ENCODE measurements at regions not wholly inside any gene's neighbourhood (a gene's known extent, or its start where the extent isn't known, plus 50 kb on each side); places are given as distances from the start of the nearest gene placed in this dataset.

DNA sequence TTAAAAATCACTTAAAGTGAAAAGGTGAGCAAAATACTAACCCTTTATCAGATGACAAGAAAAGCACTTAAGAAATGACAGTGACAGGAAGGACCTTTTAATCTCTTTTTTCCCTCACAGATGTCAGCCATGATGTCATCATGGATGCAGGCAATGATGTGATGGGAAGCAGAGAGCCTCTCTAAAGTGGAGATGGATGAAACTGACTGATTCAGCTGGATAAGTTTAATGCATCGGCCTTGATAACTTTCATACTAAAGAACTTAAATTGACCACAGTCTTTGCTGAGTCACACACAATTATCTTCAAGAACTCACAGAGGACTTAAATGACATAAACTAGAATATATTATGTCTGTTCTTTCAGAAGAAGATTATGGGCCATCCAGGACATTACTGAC is 153.2 kb upstream of the FGF10 start:
- no peak overlapping the region for H3K4me3 ChIP-seq
- H3K27me3 ChIP-seq, result no peaks in the 10 kb centered on the region
- H3K27ac Mint-ChIP-seq, result no peak overlapping the region
- TF ChIP-seq EZH2 (IDR thresholded peaks at IDR 0.05) (no peak), EZH2phosphoT487 (IDR thresholded peaks at IDR 0.05) (no peak)
- TF ChIP-seq, protein P1, sequence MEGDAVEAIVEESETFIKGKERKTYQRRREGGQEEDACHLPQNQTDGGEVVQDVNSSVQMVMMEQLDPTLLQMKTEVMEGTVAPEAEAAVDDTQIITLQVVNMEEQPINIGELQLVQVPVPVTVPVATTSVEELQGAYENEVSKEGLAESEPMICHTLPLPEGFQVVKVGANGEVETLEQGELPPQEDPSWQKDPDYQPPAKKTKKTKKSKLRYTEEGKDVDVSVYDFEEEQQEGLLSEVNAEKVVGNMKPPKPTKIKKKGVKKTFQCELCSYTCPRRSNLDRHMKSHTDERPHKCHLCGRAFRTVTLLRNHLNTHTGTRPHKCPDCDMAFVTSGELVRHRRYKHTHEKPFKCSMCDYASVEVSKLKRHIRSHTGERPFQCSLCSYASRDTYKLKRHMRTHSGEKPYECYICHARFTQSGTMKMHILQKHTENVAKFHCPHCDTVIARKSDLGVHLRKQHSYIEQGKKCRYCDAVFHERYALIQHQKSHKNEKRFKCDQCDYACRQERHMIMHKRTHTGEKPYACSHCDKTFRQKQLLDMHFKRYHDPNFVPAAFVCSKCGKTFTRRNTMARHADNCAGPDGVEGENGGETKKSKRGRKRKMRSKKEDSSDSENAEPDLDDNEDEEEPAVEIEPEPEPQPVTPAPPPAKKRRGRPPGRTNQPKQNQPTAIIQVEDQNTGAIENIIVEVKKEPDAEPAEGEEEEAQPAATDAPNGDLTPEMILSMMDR (IDR thresholded peaks at IDR 0.05), result no peak
- H3K9me3 ChIP-seq (ENCODE audit: low read depth), result no peaks in the 10 kb centered on the region
- H3K4me1 ChIP-seq, result no peaks in the 10 kb centered on the region
- no peak for DNase-seq (ENCODE audit: low spot score)
- H3K36me3 ChIP-seq, result no peaks in the 10 kb centered on the region
- no peaks in the 10 kb centered on the region for H4K20me1 ChIP-seq (ENCODE audit: low read depth)
- no peaks in the 10 kb centered on the region for H3K27me3 Mint-ChIP-seq (ENCODE audit: insufficient read depth, low read depth)
- no peak overlapping the region for H3K27ac ChIP-seq
- no peak overlapping the region for H3K4me2 ChIP-seq
- H3K9me3 Mint-ChIP-seq, result no peaks in the 10 kb centered on the region
- no peak overlapping the region for H2AFZ ChIP-seq (replicated peaks)
- H3K36me3 Mint-ChIP-seq, result no peaks in the 10 kb centered on the region
- no peak overlapping the region for H3K4me3 Mint-ChIP-seq
- no peak overlapping the region for H3K9ac ChIP-seq
- H3K79me2 ChIP-seq (ENCODE audit: low read depth), result no peaks in the 10 kb centered on the region
- no peaks in the 10 kb centered on the region for H3F3A ChIP-seq (ENCODE audit: low read depth)
- H3K4me1 Mint-ChIP-seq, result peaks cover 17% of the 10 kb centered on the region

DNA sequence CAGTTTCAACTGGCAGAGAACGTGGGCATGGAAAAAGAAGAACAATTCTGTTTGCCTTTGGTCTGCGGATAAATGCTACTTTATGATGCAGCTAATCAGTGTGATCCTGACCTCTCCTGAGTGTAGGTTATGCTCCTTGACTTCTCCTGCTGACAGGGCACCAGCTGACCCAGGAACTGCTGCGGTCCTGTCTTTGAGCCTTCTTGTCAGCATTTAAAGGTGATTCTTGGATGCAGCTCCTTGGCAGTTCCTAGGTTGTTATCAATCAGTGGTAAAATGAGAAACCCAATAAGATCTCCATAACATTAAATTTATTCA is 150.3 kb upstream of the FGF10 start:
- Histone ChIP-seq H4K20me1 (ENCODE audit: low read depth) (no peaks in the 10 kb centered on the region), H3K4me1 (no peaks in the 10 kb centered on the region), H3K79me2 (ENCODE audit: low read depth) (no peaks in the 10 kb centered on the region), H3K27me3 (no peaks in the 10 kb centered on the region), H3F3A (ENCODE audit: low read depth) (no peaks in the 10 kb centered on the region), H3K9me3 (ENCODE audit: low read depth) (no peaks in the 10 kb centered on the region), H3K4me2 (no peak overlapping the region), H3K27ac (no peak overlapping the region), H3K9ac (no peak overlapping the region), H3K36me3 (no peaks in the 10 kb centered on the region), H3K4me3 (no peak overlapping the region), H2AFZ (replicated peaks) (no peak overlapping the region)
- no peak overlapping the region for H3K27ac Mint-ChIP-seq
- no peaks in the 10 kb centered on the region for H3K9me3 Mint-ChIP-seq
- H3K36me3 Mint-ChIP-seq, result no peaks in the 10 kb centered on the region
- H3K27me3 Mint-ChIP-seq (ENCODE audit: insufficient read depth, low read depth), result no peaks in the 10 kb centered on the region
- no peak for TF ChIP-seq EZH2 (IDR thresholded peaks at IDR 0.05)
- no peak for TF ChIP-seq EZH2phosphoT487 (IDR thresholded peaks at IDR 0.05)
- TF ChIP-seq, protein P1 (IDR thresholded peaks at IDR 0.05), result no peak
- peaks cover 17% of the 10 kb centered on the region for H3K4me1 Mint-ChIP-seq
- DNase-seq (ENCODE audit: low spot score), result no peak
- H3K4me3 Mint-ChIP-seq, result no peak overlapping the region

DNA sequence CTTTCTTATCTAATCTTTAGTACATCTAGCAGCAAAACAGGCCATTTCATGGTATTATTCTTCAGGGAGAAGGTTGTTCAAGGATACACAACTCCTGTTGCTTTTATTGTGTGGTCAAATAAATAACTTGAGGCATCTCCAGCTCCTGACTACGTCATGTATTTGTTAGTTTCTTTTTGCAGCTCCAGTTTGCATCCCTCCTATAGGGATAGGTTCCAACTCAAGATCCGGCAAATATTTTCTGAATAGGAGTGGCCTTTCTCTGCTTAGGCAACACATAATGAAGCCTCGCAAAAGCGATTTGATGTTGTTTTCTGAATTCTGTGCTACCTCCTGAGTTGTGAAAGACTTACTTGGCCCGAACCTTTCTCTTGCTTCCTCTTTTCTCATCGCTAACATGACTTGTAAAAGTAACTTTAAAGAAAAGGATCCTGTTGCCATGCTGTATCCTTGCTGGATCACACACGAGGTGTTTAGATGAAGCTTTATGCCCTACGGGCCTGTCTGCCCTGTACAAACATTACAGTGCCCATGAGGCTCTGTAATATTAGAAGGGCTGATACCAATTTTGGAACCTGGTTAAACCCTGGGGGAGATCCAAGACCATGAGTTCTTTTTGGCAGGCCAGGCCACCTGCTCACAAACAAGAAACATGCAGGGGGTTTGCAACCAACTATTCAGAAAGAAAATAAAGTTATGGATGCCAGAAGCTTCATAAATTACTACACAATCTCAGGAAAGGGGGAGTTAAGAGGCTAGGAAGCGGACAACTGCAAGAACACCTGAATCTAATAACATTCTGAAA is 149.8 kb upstream of the FGF10 start:
- Histone ChIP-seq H2AFZ (replicated peaks) (no peak overlapping the region), H3K27me3 (no peaks in the 10 kb centered on the region), H3K36me3 (no peaks in the 10 kb centered on the region), H3F3A (ENCODE audit: low read depth) (no peaks in the 10 kb centered on the region), H3K4me1 (no peaks in the 10 kb centered on the region), H3K9ac (no peak overlapping the region), H3K27ac (no peak overlapping the region), H3K4me2 (no peak overlapping the region), H3K79me2 (ENCODE audit: low read depth) (no peaks in the 10 kb centered on the region), H3K4me3 (no peak overlapping the region), H4K20me1 (ENCODE audit: low read depth) (no peaks in the 10 kb centered on the region), H3K9me3 (ENCODE audit: low read depth) (no peaks in the 10 kb centered on the region)
- Mint-ChIP-seq H3K4me3 (no peak overlapping the region), H3K4me1 (peaks cover 17% of the 10 kb centered on the region), H3K27ac (no peak overlapping the region), H3K27me3 (ENCODE audit: insufficient read depth, low read depth) (no peaks in the 10 kb centered on the region), H3K9me3 (no peaks in the 10 kb centered on the region), H3K36me3 (no peaks in the 10 kb centered on the region)
- DNase-seq (ENCODE audit: low spot score), result no peak
- TF ChIP-seq EZH2 (IDR thresholded peaks at IDR 0.05) (no peak), EZH2phosphoT487 (IDR thresholded peaks at IDR 0.05) (no peak)
- TF ChIP-seq, protein P1 (IDR thresholded peaks at IDR 0.05), result no peak
